Activated CD4-positive, alpha-beta T cell treated with anti-CD3 and anti-CD28 coated beads, Interleukin-2, Interleukin-4, amounts not matched to agents 100 ng/mL and 50 ng/mL, durations not matched to agents 16 hours and 8 hours (primary cell): ENCODE measurements at regions not wholly inside any gene's neighbourhood (a gene's known extent, or its start where the extent isn't known, plus 50 kb on each side); places are given as distances from the start of the nearest gene placed in this dataset.
"Not testable (repeated sequence)": the region's sequence is repeated elsewhere in the genome, so short reads cannot be mapped to it uniquely, and the experiment has no call there.

Experiments used
- DNase-seq: peaks from one replicate; pipeline ENCODE4 v3.0.0-alpha.2; 2020; ENCODE audit warnings: low spot score

DNA sequence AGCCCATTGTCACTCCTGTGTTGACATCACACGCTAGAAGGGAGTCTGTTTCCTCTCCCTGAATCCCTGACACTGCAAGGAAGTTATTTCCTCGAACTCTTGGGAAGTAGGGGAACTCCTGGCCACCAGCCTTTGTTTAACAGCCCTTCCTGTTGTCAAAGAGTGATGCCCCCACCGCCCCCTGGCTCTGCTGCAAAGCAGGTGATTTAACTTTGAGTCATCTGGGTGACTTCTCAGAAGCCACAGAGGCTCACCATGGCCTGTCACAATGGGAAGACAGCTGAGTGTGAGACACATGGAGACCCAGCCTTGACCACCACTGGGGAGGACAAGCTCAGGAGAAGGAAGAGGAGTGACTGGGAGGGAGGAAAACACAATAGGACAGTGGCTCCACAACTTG lies 182.8 kb downstream of the PSMG1 start:
- DNase-seq = peak; percentile 41

DNA sequence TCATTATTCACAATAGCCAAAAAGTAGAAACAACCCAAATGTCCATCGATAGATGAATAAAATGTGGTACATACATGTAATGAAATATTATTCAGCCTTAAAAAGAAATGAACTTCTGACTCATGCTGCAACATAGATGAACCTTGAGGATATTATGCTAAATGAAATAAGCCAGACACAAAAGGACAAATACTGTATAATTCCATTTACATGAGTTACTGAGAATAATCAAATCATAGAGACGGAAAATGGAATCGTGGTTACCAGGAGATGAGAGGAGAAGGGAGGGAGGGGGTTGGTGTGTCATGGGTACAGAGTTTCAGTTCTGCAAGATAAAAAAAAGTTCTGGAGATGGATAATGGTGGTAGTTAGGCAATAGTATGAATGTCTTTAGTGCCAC lies 184.1 kb downstream of the PSMG1 start:
- no peak for DNase-seq

DNA sequence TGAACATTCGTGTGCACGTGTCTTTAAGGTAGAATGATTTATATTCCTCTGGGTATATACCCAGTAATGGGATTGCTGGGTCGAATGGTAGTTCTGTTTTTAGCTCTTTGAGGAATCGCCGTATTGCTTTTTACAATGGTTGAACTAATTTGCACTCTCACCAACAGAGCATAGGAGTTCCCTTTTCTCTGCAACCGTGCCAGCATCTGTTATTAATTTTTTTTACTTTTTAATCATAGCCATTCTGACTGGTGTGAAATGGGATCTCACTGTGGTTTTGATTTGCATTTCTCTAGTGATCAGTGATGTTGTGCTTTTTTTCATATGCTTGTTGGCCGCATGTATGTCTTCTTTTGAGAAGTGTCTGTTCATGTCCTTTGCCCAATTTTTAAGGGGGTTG lies 185.0 kb downstream of the PSMG1 start:
- not testable (repeated sequence) for DNase-seq

DNA sequence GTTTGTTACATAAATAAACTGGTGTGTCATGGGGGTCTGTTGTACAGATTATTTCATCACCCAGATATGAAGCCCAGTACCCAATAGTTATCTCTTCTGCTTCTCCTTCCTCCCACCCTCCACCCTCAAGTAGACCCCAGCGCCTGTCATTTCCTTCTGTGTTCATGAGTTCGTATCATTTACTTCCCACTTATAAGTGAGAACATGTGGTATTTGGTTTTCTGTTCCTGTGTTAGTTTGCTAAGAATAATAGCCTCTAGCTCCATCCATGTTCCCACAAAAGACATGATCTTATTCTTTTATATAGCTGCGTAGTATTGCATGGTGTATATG lies 185.4 kb downstream of the PSMG1 start:
- DNase-seq = not testable (repeated sequence)

DNA sequence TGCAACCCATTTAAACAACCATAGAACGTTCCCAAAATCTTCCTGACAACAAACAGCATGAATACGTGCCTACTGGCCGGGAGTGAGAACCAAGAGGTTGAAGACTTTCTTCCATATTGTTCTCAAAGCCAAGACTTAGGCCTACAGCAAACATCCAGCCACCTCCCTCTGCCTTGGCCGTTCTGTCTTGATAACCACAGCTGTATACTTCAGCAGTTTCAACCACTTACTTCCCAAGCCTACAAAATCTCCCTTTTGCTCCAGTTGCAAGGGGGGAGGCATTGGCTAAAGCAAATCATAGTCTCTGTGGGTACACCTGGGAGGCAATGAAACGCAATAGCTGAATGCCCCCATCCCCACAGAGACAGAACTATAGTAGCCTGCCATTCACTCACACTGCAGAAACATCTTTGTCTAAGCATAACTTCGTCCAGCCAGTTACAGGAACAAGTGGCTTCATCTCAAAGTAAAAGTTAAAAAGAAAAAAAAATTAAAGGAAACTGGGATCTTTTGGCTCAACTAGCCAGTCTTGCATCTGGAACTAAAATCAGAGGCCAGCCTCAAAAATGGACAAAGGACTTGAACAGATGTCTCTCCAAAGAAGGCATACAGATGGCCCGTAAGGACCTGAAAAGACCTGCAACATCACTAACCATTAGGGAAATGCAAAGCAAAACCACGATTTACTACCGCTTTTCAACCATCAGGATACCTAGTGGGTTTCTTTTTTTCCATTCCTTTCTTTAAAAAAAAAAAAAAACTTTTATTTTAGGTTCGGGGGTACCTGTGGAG lies 186.0 kb downstream of the PSMG1 start:
- no peak for DNase-seq

DNA sequence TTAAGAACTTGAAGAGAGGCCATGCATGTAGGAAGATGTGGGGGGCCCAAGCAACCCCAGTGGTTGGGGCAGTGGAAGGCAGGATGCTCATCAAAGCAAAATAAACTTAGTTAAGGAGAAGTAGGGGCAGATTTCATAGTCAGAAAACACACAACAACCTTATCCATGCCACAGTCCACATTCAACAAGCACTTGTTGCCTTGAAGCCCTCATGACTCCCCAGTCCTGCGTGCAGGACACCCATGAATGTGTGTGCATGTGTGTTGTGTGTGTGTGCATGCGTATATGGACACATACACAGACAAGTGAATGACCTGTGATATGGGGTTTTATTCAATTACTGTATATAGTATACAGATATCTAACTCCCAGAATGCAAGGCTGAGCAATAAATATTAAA lies 186.9 kb downstream of the PSMG1 start:
- DNase-seq = no peak

DNA sequence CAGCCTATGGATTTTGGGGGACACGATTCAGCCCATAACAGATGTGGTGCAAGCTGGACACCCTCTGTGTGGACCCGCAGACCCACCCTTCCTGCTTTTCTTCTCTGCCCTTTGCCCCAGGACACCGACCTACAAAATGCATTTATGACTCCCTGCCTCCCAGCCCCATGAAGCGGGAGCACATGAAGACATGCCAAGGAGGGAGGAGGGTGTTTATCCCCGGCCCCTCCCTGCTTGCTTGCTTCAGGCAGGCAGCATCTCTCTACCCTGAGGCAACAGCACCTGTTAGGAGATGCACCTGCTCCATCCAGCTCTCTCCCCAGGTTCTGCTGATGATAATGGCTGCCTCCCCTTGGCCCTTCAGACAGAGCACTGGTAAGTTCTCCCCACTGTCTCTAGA lies 187.5 kb downstream of the PSMG1 start:
- no peak for DNase-seq

DNA sequence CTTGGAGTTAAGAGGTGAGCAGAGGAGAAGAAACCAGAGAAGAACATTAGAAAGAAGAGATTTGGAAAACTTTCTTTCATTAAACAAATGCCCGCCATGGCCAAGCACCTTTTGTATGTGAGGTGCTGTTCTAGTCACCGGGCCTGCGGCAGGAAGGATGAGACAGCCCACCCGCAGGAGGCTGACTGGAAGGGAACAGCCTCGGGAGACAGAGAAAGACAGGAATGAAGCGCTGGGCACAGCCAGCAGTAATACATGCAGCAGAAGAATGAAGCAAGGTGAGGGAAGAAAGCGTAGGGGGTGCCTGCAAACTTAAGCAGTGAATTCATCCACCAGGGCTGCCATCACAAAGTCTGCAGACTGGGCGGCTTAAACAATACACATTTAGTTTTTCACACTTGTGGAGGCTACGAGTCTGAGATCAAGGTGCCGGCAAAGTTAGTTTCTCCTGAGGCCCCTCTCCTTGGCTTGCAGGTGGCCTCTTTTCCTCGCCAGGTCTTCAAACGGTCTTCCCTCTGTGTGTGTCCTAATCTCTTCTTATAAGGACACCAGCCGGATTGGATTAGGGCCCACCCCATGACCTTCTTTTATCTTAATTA lies 188.1 kb downstream of the PSMG1 start:
- DNase-seq = no peak

DNA sequence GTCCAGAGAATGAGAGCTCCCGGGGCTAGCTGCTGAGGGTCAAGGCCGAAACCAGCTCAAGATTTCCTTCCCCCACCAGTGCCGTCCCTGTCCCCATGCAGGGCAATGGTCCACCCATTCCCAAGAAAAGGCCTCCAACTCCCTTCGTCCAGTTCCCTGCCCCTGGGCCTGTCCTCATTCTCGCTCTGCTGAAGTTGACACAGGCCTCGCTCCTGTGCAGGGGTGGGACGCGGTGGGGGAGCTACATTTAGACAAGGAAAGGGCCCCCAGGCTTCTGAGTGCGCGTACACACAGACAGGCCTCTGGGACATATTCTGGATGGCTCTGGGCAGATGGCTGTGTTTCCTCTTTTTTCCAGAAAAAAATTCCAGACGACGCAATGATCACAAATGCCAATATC lies 188.3 kb downstream of the ETS2 start:
- DNase-seq = no peak

DNA sequence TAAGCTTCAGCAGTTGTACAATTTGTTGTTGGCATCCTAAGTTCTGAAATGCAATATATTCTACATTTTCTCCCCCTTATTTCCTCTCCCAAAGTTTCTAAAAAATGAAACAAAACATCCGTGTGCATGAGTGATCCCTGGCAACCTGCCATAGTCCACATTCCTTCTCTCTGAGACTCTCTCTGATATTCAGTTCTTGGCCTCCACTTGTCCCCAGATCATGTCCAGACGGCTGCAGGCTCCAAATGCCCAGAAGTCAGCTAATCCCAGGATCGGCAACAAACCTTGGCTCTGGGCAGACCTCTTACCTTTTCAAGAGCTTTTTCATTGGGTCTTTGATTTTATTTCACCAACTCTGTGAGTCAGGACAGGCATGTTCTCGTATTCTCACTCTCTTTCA lies 187.8 kb downstream of the ETS2 start:
- DNase-seq = no peak

DNA sequence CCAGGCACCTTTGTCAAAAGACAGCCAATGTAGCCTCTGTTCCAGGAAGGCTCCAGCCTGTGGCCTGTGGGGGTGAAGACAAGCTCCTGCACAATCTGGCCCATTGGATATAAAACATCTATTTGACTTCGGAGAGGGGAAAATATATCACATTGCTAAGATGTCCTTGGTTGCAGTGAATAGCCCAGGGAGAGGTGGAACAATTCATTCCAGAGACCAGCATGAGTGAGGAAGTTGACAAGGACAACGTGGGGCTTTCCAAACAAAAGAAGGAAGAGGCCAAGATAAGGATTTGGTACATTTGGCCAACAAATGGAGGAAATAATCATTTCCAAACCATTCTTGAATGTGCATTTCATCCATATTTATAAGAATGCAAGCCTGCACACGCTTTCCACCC lies 187.0 kb downstream of the ETS2 start:
- DNase-seq = no peak

DNA sequence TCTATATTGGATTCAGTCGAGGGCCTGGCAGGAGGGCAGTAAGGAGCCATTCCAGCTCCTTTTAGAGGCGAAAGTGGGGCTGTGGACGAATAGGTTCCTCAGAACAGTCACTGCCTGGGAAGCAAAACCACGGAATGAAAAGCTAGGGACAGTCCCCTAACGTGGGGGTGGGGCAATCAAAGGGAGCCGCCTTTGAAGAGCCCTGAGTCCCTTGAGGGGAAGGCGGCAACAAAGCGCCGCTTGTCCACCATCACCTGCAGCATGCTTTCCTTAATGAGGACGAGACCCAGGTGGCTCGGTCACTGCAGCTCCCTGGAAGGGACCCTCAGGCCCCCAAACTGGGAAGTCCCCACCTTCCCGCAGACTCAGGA lies 184.7 kb downstream of the ETS2 start:
- no peak for DNase-seq

DNA sequence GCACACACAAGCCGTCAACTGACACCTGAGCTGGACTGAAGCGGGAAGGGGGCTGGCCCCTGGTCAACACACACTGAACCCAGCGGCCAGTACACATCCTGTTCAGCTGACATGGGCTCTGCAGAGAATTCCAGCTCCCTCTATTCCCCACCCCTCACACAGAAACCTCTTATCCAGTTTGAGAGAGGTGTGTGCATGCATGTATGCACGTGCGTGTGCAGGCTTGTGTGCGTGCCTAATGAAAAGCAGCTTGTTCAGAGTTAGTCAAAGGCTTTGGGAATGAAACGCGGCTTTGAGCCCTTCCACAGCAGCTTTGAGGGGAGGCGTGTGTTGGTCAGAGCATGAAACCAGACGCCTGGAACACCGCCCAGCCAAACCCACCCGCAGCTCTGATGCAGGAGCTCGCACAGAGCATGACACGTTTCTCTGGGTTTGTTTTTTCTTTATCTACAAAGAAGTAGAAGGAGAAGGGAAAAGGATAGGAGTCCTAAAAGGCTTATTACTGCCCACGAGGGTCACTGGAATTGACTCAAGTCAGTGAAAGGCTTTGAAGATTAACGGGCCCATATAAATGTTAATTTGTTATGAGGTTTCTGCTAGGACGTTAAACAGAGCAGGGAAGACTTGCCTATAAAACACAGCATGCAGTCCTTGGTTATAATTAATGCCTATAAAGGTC lies 184.2 kb downstream of the ETS2 start:
- DNase-seq = no peak

DNA sequence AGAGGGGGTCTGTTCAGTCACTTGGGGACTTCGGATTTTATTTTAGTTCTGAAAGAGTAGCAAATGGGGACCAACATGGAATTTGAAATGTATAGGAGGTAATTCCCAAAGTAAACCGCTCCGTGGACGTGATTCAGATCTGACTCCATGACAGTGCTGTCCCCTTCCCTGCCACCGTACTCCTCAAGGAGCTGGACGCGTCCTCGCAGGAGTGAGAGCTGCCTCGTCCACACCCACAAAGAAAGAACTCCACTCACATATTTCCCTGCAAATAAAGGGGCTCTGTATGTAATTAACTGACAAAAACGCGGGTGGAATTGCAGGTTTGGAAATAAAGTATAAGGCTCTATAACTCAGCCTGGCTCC lies 183.6 kb downstream of the ETS2 start:
- no peak for DNase-seq

DNA sequence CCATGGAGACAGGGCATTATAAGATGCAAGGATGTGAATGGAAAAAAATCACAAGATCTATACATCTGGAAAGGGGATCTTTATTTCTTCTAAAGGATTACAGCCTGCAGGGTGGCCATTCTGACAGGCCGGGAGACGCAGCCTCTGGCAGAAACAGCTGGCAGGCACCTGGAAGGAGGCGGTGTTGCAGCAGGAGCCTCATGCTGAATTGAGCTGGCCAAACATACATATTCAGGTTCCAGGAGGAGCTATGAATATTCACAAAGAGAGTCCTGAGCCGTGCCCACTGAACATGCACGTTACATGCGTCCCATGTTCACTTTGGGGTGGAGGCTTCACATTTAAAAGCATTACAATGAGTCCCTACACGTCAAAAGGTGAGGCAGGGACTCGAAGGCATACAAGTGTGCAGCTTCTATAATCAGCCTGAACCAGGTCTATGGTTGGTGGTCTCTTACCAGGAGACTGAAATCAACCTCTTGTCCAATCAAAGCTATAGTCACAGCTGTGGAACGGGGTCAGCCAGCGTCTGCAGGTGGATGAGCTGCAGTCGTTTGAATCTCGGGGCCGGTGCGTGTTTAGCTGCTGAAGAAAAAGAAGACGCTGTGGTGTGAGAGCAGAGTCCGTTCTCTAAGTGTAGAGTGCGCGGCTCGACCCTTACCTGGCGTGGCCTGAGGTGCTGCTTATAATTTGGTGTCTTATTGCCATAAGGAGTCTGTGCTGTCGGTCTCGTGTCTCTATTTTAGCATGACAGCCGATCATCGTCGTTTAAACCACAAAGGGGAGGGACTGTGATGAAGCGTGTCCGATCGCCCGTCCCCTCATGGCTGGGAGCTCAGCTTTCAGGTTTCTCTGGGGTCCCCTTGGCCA lies 183.0 kb downstream of the ETS2 start:
- no peak for DNase-seq

DNA sequence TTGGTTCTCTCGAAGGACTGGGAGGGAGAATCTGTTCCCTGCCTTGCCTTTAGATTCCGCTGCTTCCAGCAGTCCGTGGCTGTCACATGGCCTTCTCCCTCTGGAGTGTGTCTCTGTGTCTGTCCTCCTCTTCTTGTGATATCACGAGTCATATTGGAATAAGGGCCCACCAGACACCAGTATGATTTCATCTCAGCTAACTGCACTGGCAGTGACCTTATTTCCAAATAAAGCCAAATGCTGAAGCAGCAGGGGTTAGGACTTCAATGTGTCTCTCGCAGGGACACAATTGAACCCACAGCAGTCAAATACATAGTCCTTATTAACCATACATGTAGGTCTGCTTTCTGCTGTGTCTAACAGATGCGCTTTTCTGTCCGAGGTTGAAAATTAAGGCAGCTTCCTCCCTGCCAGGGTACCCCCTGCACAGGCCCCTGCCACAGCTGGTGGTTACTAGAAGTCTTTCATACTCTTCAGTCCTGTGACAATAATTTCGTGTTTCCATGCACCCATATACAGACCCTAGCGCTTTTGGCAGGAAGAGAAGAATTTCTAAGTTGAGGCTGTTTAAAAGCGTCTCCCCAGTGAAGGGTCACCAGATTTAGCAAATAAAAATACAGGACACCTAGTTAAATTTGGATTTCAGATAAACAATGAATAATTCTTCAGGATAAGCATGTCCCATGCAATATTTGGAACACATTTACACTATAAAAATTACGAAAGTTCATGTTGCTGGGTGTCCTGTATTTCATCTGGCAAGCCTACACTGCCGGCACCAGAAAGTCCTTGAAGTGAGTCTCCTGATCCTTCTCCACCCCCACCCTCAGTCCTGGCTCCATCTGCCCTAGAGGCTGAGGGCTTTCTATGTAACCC lies 182.1 kb downstream of the ETS2 start:
- DNase-seq = no peak

DNA sequence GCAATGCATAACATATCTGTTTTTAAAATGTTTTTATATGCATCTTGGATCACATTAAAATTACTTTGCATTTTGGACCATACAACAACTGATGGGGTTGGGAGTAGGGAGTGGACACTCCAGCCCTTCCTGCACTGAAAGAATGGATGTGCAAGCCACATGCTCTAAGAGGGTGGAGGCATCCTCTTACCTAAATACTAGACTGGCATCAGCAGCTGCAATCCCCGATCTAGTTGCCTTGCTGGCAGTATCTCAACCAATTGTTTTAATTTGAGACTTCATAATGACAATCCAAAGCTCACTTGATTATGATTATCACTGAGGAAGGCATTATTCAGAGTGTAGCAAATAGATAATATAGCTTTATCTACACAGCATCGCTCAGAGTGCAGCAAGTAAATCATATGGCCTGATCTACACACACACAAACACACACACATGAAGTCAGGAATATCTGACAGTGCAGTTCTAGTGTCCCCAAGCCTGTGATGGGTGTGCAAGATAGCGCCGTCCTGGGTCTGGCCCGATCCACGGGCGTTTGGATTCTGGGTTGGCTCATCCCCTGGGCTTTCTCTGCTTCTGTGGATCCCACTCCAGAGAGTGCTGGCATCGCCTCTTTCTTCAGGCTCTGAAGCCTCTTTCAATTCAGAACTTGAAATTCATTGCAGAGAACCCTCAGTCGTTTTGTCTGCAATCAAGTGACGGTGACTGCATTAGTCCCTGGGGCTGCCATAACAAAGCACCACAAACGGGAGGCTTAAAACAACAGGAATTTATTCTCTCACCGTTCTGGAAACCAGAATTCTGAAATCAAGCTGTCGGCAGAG lies 181.3 kb downstream of the ETS2 start:
- DNase-seq = no peak

DNA sequence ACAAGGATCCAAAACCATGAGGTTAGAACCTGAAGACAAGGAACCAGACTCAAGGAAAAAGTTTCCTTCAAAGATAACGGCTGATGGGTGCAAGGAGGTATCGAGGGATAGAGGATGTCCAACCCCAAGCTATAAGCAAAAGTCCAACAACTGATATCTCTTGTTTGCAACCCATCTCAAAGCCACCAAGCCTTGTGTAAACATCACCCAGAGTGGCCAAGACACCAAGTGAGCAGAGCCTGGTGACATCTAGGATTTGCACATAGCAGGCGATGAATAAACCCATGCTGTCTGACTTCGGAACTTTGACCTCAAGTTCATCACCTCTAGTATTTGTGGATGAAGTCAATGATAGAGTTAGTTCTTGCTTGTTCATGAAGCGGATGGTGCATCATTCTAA lies 180.7 kb downstream of the ETS2 start:
- DNase-seq = no peak

DNA sequence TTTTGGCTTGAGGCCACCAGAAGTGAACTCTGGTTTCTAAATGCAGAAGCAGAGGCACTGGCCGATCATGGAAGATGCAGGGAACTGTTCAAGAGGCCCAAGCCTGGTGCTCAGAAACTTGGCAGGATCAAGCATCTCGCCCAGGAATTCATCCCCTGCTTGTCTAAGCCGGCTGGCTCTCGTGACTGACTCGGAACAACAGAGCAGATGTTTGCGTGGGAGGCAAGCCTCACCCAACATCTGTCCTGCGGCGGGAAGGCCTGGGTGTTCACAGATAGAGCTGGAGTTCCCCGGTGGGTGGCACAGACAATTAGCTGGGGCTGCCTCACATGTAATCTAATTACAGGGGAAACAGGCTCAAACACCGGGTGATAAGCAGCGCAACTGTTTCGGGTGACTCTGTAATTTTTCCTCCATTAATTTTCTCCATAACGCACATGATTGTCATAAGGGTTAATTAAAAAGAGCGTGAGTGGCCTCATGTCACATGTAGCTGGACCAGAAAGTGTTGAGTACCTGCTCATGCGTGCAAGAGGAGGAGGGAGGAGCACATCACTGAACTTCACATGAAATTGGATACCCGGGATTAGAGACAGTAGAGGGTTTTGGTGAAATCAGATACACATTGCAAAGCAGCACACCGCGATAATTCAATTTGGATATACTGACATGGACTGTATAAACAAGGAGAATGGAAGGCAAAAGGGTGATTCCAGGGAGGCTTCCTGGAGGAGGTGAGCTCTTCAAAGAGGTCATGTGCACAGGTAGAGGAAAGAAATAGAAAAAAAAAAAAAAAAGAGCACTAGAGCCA lies 180.0 kb downstream of the ETS2 start:
- DNase-seq = peak; percentile 78

DNA sequence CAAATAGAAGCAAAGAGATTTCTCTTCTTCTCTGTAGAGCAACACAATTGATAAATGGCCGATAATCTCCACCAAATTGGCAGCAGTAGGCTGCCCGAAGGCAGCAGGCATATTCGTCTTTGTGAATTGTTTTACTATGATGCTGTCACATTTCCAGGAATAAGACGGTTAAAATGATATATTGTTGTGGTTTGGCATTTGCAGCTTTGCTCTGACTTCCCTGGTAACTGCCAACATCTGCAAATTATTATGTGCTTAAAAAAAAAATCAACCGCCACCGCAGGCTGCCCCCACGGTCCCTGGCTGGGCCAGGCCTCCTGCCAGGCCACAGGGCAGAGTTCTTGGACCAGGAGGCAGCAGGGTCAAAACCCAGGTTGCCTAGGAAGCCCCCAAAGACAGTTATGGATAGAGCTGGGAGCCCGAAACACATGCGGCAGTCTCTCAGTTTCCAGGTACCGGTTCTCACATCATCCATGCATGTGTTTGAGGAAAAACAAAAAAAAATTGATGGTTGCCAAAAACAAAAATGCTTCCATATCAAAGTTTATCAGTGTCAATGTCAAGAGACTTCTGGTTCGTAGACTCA lies 179.3 kb downstream of the ETS2 start:
- peak; percentile 62 for DNase-seq
